ENCODE measurements at regions not wholly inside any gene's neighbourhood (a gene's known extent, or its start where the extent isn't known, plus 50 kb on each side); places are given as distances from the start of the nearest gene placed in this dataset.

DNA sequence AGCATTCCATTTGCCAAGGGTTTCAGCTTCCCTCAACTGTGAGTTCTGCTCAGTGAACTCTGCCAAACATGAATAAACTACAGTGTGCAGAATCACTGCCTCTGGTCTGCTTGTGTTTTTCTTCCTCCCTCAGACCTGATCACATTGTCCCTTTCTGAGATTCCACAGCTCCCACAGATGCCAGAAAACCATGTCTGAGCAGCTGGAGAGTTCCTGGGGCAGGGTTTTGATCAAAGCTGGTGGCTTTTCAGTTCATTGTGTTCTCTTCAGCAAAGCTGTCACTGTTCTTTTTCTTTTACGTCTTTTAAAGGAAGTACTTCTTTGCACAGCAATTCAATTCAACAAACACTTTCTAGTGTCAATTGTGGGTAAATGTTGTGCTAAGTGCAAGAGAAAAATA is 555.8 kb downstream of the RBFOX1 start:
- Histone ChIP-seq H3K9ac (ENCODE audit: low read length) (no peak overlapping the region), H3F3A (ENCODE audit: insufficient read depth, low read length) (no peaks in the 10 kb centered on the region), H3K36me3 (replicated peaks; ENCODE audit: insufficient read depth, low read length) (no peaks in the 10 kb centered on the region), H3K4me1 (ENCODE audit: low read length) (no peaks in the 10 kb centered on the region), H3K4me2 (ENCODE audit: low read depth, low read length) (no peak overlapping the region), H4K20me1 (ENCODE audit: insufficient read depth, low read length) (no peaks in the 10 kb centered on the region), H3K27me3 (replicated peaks; ENCODE audit: insufficient read depth, low read length) (no peaks in the 10 kb centered on the region), H3K27ac (ENCODE audit: low read length) (no peak overlapping the region), H2AFZ (ENCODE audit: low read length) (no peak overlapping the region), H3K9me2 (replicated peaks; ENCODE audit: insufficient read depth, low read length) (no peaks in the 10 kb centered on the region), H3K9me3 (replicated peaks; ENCODE audit: insufficient read depth, low read length) (no peaks in the 10 kb centered on the region), H3K79me2 (ENCODE audit: low read length) (no peaks in the 10 kb centered on the region), H3K4me3 (ENCODE audit: low read length) (no peak overlapping the region)
- no peak for TF ChIP-seq EZH2phosphoT487 (IDR thresholded peaks at IDR 0.05; ENCODE audit: low read length)
- TF ChIP-seq, protein P1, sequence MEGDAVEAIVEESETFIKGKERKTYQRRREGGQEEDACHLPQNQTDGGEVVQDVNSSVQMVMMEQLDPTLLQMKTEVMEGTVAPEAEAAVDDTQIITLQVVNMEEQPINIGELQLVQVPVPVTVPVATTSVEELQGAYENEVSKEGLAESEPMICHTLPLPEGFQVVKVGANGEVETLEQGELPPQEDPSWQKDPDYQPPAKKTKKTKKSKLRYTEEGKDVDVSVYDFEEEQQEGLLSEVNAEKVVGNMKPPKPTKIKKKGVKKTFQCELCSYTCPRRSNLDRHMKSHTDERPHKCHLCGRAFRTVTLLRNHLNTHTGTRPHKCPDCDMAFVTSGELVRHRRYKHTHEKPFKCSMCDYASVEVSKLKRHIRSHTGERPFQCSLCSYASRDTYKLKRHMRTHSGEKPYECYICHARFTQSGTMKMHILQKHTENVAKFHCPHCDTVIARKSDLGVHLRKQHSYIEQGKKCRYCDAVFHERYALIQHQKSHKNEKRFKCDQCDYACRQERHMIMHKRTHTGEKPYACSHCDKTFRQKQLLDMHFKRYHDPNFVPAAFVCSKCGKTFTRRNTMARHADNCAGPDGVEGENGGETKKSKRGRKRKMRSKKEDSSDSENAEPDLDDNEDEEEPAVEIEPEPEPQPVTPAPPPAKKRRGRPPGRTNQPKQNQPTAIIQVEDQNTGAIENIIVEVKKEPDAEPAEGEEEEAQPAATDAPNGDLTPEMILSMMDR (IDR thresholded peaks at IDR 0.05; ENCODE audit: low read length), result no peak
- TF ChIP-seq EZH2 (optimal IDR thresholded peaks at IDR 0.05; ENCODE audit: low read depth, low read length), result no peak
- DNase-seq, result no peak

DNA sequence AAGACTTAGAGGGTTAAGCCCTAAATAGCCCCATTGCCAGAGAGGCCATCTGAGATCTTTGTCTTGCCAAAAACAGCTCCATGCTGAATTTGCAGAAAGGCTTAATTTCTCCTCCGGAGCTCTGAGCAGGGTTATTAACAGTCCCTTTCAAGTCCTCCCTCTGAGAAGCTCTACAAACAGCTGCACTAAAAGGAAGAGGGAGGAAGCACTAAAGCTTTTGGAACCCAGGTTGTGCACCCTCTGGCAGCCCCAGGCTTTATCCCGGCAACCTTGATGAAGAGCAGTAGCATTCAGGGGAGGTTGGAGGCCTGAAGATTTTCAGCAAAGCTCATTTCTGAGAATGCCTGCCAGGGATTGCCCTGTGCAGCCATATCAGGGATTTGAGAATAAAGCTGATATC is 554.7 kb downstream of the RBFOX1 start:
- H3K9me3 ChIP-seq (replicated peaks; ENCODE audit: insufficient read depth, low read length), result no peaks in the 10 kb centered on the region
- no peaks in the 10 kb centered on the region for H4K20me1 ChIP-seq (ENCODE audit: insufficient read depth, low read length)
- TF ChIP-seq, protein P1 (IDR thresholded peaks at IDR 0.05; ENCODE audit: low read length), result no peak
- TF ChIP-seq EZH2phosphoT487 (IDR thresholded peaks at IDR 0.05; ENCODE audit: low read length) (no peak), EZH2 (optimal IDR thresholded peaks at IDR 0.05; ENCODE audit: low read depth, low read length) (no peak)

DNA sequence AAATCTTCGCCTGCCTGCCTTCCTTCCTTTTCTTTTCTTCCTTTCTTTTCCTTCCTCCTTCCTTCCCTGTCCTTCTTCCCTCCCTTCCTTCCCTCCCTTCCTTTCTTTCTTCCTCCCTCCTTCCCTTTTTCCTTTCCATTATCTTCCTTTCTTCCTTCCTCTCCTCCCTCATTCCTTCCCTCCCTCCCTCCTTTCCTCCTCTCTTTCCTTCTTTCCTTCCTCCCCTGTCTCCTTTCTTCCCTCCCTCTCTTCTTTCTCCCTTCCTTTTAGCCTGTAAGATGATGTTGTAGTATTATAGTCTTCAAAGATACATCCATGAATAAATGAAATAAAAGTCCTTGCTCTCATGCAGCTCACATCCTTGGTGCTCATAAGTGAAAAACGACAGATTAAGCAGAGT is 539.3 kb downstream of the RBFOX1 start:
- Histone ChIP-seq H3K9ac (ENCODE audit: low read length) (no peak overlapping the region), H3K9me2 (replicated peaks; ENCODE audit: insufficient read depth, low read length) (no peaks in the 10 kb centered on the region), H3K27ac (ENCODE audit: low read length) (no peak overlapping the region), H3K9me3 (replicated peaks; ENCODE audit: insufficient read depth, low read length) (no peaks in the 10 kb centered on the region), H3K4me3 (ENCODE audit: low read length) (no peak overlapping the region), H4K20me1 (ENCODE audit: insufficient read depth, low read length) (no peaks in the 10 kb centered on the region), H3K36me3 (replicated peaks; ENCODE audit: insufficient read depth, low read length) (no peaks in the 10 kb centered on the region), H3K4me2 (ENCODE audit: low read depth, low read length) (no peak overlapping the region), H3F3A (ENCODE audit: insufficient read depth, low read length) (no peaks in the 10 kb centered on the region), H3K27me3 (replicated peaks; ENCODE audit: insufficient read depth, low read length) (no peaks in the 10 kb centered on the region), H3K4me1 (ENCODE audit: low read length) (no peaks in the 10 kb centered on the region), H2AFZ (ENCODE audit: low read length) (no peak overlapping the region), H3K79me2 (ENCODE audit: low read length) (no peaks in the 10 kb centered on the region)
- DNase-seq, result no peak
- TF ChIP-seq, protein P1 (IDR thresholded peaks at IDR 0.05; ENCODE audit: low read length), result no peak
- TF ChIP-seq EZH2phosphoT487 (IDR thresholded peaks at IDR 0.05; ENCODE audit: low read length) (no peak), EZH2 (optimal IDR thresholded peaks at IDR 0.05; ENCODE audit: low read depth, low read length) (no peak)

More for the DNA sequence above, 554.7 kb downstream of the RBFOX1 start:
- Histone ChIP-seq H3K4me3 (ENCODE audit: low read length) (no peak overlapping the region), H3F3A (ENCODE audit: insufficient read depth, low read length) (no peaks in the 10 kb centered on the region), H3K27ac (ENCODE audit: low read length) (no peak overlapping the region), H3K36me3 (replicated peaks; ENCODE audit: insufficient read depth, low read length) (no peaks in the 10 kb centered on the region), H2AFZ (ENCODE audit: low read length) (no peak overlapping the region), H3K79me2 (ENCODE audit: low read length) (no peaks in the 10 kb centered on the region), H3K4me1 (ENCODE audit: low read length) (no peaks in the 10 kb centered on the region), H3K9me2 (replicated peaks; ENCODE audit: insufficient read depth, low read length) (no peaks in the 10 kb centered on the region), H3K4me2 (ENCODE audit: low read depth, low read length) (no peak overlapping the region), H3K27me3 (replicated peaks; ENCODE audit: insufficient read depth, low read length) (no peaks in the 10 kb centered on the region), H3K9ac (ENCODE audit: low read length) (no peak overlapping the region)
- DNase-seq, result no peak

Measured in MM.1S (cell line).